WTC11 (cell line): ENCODE measurements at regions not wholly inside any gene's neighbourhood (a gene's known extent, or its start where the extent isn't known, plus 50 kb on each side); places are given as distances from the start of the nearest gene placed in this dataset.

Source experiments
- ATAC-seq: fragments of 200-7000 bp; cut with Tn5 transposase; 2 replicates; pipeline ENCODE4 v1.10.0; 2021; ENCODE audit warnings: mild to moderate bottlenecking, moderate library complexity
- CTCF ChIA-PET: fragments of 300-600 bp; sonication (Branson Sonifier 250); formaldehyde crosslinking; loops from one replicate; lab custom pipeline; 2021; ENCODE audit warnings: antibody characterized with exemption; lab: Charles Lee
- POLR2A ChIA-PET: fragments of 350-600 bp; sonication (Branson Sonifier 250); formaldehyde crosslinking; loops from one replicate; lab custom pipeline; 2021; ENCODE audit warnings: antibody characterized with exemption; lab: Charles Lee
- DNase-seq: peaks from one replicate; pipeline ENCODE4 v3.0.0; 2021; ENCODE audit warnings: low spot score
- H3K27ac Mint-ChIP-seq: 2 replicates; pipeline ENCODE4 v1.8.0; 2021; ENCODE audit warnings: mixed read lengths
- H3K27me3 Mint-ChIP-seq: 2 replicates; pipeline ENCODE4 v1.8.0; 2021; ENCODE audit warnings: low read depth, mild to moderate bottlenecking, moderate library complexity, mixed read lengths
- H3K36me3 Mint-ChIP-seq: 2 replicates; pipeline ENCODE4 v1.8.0; 2021; ENCODE audit warnings: mixed read lengths
- H3K4me1 Mint-ChIP-seq: 2 replicates; pipeline ENCODE4 v1.8.0; 2022; ENCODE audit warnings: mixed read lengths
- H3K4me3 Mint-ChIP-seq: 2 replicates; pipeline ENCODE4 v1.8.0; 2021; ENCODE audit warnings: mild to moderate bottlenecking, moderate library complexity, mixed read lengths
- H3K9me3 Mint-ChIP-seq: 2 replicates; pipeline ENCODE4 v1.8.0; 2021; ENCODE audit warnings: mixed read lengths
- ATF1 ChIP-seq: sonication (generic); formaldehyde crosslinking; IDR thresholded peaks from 2 replicates; pipeline ENCODE4 v1.8.1; 2023; ENCODE audit warnings: mild to moderate bottlenecking, moderate library complexity, missing genetic modification reagents
- CREB1 ChIP-seq: sonication (generic); formaldehyde crosslinking; IDR thresholded peaks from 2 replicates; pipeline ENCODE4 v1.8.0; 2023; ENCODE audit warnings: mild to moderate bottlenecking, missing genetic modification reagents
- E2F4 ChIP-seq: sonication (generic); formaldehyde crosslinking; IDR thresholded peaks from 2 replicates; pipeline ENCODE4 v1.8.1; 2022; ENCODE audit warnings: low read depth, mild to moderate bottlenecking, moderate library complexity, missing genetic modification reagents, borderline replicate concordance
- GABPB1 ChIP-seq: sonication (generic); formaldehyde crosslinking; IDR thresholded peaks from 2 replicates; pipeline ENCODE4 v1.8.1; 2023; ENCODE audit warnings: mild to moderate bottlenecking, missing genetic modification reagents
- JUN ChIP-seq: sonication (generic); formaldehyde crosslinking; IDR thresholded peaks from 2 replicates; pipeline ENCODE4 v1.8.0; 2023; ENCODE audit warnings: mild to moderate bottlenecking, missing genetic modification reagents
- NFE2L1 ChIP-seq: sonication (generic); formaldehyde crosslinking; IDR thresholded peaks from 2 replicates; pipeline ENCODE4 v1.8.1; 2023; ENCODE audit warnings: missing genetic modification reagents
- NR2C2 ChIP-seq: sonication (generic); formaldehyde crosslinking; IDR thresholded peaks from 2 replicates; pipeline ENCODE4 v1.8.0; 2022; ENCODE audit warnings: mild to moderate bottlenecking, missing genetic modification reagents
- NR3C1 ChIP-seq: sonication (generic); formaldehyde crosslinking; conservative IDR thresholded peaks from 2 replicates; pipeline ENCODE4 v1.8.1; 2023; ENCODE audit warnings: low read depth, mild to moderate bottlenecking, missing genetic modification reagents
- PRRX2 ChIP-seq: fragments of 250-450 bp; sonication (Bioruptor Pico); IDR thresholded peaks from 2 replicates; pipeline ENCODE4 v1.8.0; 2021; ENCODE audit warnings: mild to moderate bottlenecking
- RELA ChIP-seq: sonication (generic); formaldehyde crosslinking; IDR thresholded peaks from 2 replicates; pipeline ENCODE4 v1.8.1; 2022; ENCODE audit warnings: missing genetic modification reagents, mild to moderate bottlenecking, borderline replicate concordance
- RORB ChIP-seq: fragments of 250-450 bp; sonication (Bioruptor Pico); IDR thresholded peaks from 2 replicates; pipeline ENCODE4 v1.9.0; 2021; ENCODE audit warnings: mild to moderate bottlenecking
- USF2 ChIP-seq: sonication (generic); formaldehyde crosslinking; IDR thresholded peaks from 2 replicates; pipeline ENCODE4 v1.8.1; 2023; ENCODE audit warnings: mild to moderate bottlenecking, missing genetic modification reagents, moderate library complexity
- ZNF121 ChIP-seq: sonication (generic); formaldehyde crosslinking; IDR thresholded peaks from 2 replicates; pipeline ENCODE4 v1.8.0; 2023; ENCODE audit warnings: missing genetic modification reagents
- ZNF219 ChIP-seq: sonication (generic); formaldehyde crosslinking; IDR thresholded peaks from 2 replicates; pipeline ENCODE4 v1.8.0; 2023; ENCODE audit warnings: missing genetic modification reagents, mild to moderate bottlenecking, borderline replicate concordance
- ZNF671 ChIP-seq: fragments of 250-450 bp; sonication (Bioruptor Pico); IDR thresholded peaks from 2 replicates; pipeline ENCODE4 v1.8.0; 2021; ENCODE audit warnings: mild to moderate bottlenecking

GRCh38 chr16:85306071-85306792 lies 194.0 kb upstream of the CIBAR2 start (continued):
- TF ChIP-seq ZNF671, result no peak
- no peak for TF ChIP-seq JUN (CRISPR knock-in tag)
- TF ChIP-seq NFE2L1, result no peak
- no peak for TF ChIP-seq RORB (CRISPR knock-in tag)

- Mint-ChIP-seq H3K4me3 (no peak overlapping the region), H3K27ac (no peak overlapping the region), H3K9me3 (no peaks in the 10 kb centered on the region), H3K27me3 (no peaks in the 10 kb centered on the region; the same call in 1 of the 2 replicates), H3K36me3 (0 out of 2 replicates have a peak, but pooled peaks cover 4% of the 10 kb centered on the region), H3K4me1 (peaks cover 61% of the 10 kb centered on the region)
- no peak for DNase-seq
- TF ChIP-seq NR2C2 (CRISPR knock-in tag) (no peak), E2F4 (CRISPR knock-in tag) (no peak), ZNF219 (no peak)
- ATAC-seq, result no peak
- POLR2A ChIA-PET, result no interaction called here
- CTCF ChIA-PET, result interaction anchor here (0.7 to 3.3 kb wide), 15 partner anchors 10 to 192 kb away, joined by 3 to 21 read pairs (median 4); no protein-coding TSS in a partner anchor
Measured at GRCh38 chr16:85306793-85307551, 194.7 kb upstream of the CIBAR2 start.

- H3K4me3 Mint-ChIP-seq, result no peak overlapping the region
- peaks cover 60% of the 10 kb centered on the region for H3K4me1 Mint-ChIP-seq
- H3K27me3 Mint-ChIP-seq, result no peaks in the 10 kb centered on the region; the same call in 1 of the 2 replicates
- H3K27ac Mint-ChIP-seq, result no peak overlapping the region
- POLR2A ChIA-PET, result no interaction called here
- TF ChIP-seq RELA (CRISPR knock-in tag), result no peak
- peak; percentile 23; the same call in 1 of the 2 replicates for TF ChIP-seq USF2 (CRISPR knock-in tag)
- TF ChIP-seq PRRX2 (CRISPR knock-in tag), result no peak
- peak; percentile 84 for TF ChIP-seq GABPB1 (CRISPR knock-in tag)
- no peak for TF ChIP-seq NR3C1
- TF ChIP-seq ZNF219, result no peak
- no peak for TF ChIP-seq ATF1 (CRISPR knock-in tag)
- TF ChIP-seq ZNF671, result no peak
- TF ChIP-seq, all 79 proteins: peak for 2
- H3K9me3 Mint-ChIP-seq, result no peaks in the 10 kb centered on the region
- ATAC-seq (no peak), DNase-seq (no peak)
- H3K36me3 Mint-ChIP-seq, result 0 out of 2 replicates have a peak, but pooled peaks cover 4% of the 10 kb centered on the region
- CTCF ChIA-PET, result interaction anchor here (0.7 to 3.3 kb wide), 13 partner anchors 10 to 193 kb away, joined by 3 to 21 read pairs (median 4); no protein-coding TSS in a partner anchor
Measured at GRCh38 chr16:85307552-85308364, 195.5 kb upstream of the CIBAR2 start.

GRCh38 chr16:85308611-85309540 lies 196.6 kb upstream of the CIBAR2 start:
- H3K4me3 Mint-ChIP-seq, result no peak overlapping the region
- TF ChIP-seq ZNF121 (CRISPR knock-in tag) (peak; percentile 95), E2F4 (CRISPR knock-in tag) (no peak), CREB1 (CRISPR knock-in tag) (no peak)
- no peaks in the 10 kb centered on the region for H3K9me3 Mint-ChIP-seq
- ChIA-PET CTCF (interaction anchor here (1.0 to 3.3 kb wide), 15 partner anchors 11 to 194 kb away, joined by 3 to 21 read pairs (median 5); no protein-coding TSS in a partner anchor), POLR2A (no interaction called here)
- no peak for ATAC-seq
- H3K27me3 Mint-ChIP-seq, result no peaks in the 10 kb centered on the region; the same call in 1 of the 2 replicates
- H3K36me3 Mint-ChIP-seq, result 0 out of 2 replicates have a peak, but pooled peaks cover 4% of the 10 kb centered on the region
- 0 out of 2 replicates have a peak overlapping the region, but pooled peaks have one; percentile 23 for H3K27ac Mint-ChIP-seq
- DNase-seq, result no peak
- H3K4me1 Mint-ChIP-seq, result peaks cover 63% of the 10 kb centered on the region
